C1 segment of cervical spinal cord (tissue), 14 donors: ENCODE measurements at regions not wholly inside any gene's neighbourhood (a gene's known extent, or its start where the extent isn't known, plus 50 kb on each side); places are given as distances from the start of the nearest gene placed in this dataset.

Experiments
- DNase-seq, 14 donors: peaks; one replicate each; lab custom pipeline; 2025; lab: John Stamatoyannopoulos, UW

DNA sequence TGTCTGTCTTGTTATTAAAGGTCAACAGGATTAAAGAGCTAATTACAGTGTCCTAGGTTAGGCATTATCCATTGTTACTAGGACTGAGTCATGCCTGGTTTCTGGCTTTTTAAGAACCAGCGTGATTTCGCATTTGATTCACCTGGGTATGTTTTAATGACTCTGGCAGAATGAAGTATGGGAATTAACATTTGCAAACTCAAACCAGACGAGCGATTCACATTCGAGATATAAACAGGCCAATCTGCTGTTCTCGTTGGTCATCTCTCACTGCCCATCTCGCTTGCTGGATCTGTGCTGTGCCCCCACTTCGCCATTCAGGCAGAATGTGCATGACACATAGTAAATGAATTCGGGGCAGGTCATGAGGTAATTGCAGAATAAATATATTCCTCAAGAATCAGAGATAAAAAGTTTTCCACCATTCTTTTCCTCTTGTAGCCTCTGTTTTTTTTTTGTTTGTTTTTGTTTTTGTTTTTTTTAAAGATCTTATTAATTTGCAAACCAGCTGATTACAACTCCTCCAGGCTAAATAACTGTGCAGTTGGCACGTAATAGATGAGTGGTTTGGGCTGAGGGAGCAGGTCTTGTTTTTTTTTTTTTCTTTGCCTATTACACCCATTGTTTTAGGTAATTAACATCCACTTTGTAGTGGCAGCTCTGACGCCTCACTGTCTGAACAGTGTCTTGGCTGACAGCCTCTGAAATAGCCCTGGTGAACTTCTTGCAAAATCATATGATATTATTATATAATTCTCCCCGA is 313.5 kb upstream of the MSX2 start:
- DNase-seq: no peak

- no peak for DNase-seq
Observed at GRCh38 chr5:174411479-174411819, 312.9 kb upstream of the MSX2 start.

DNA sequence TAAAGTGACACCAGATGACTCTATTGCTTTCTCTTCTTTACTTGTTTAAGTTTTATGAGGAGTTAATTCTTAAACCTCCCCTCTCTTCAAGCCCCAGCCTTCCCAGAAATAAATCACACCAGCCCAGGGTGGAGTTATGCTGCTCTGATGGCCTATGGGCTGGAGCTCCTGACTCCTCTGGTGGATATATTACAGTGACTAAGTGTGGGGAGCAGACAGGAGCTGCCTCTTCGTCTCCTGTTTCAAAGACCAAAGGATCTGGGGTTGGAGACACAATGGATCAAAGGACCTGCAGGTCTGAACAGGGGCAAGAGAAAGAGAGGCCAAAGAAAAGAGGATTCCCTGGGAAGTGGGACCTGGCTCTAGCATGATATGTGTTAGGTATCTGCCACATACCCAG is 312.0 kb upstream of the MSX2 start:
- DNase-seq: no peak

- no peak for DNase-seq
Observed at GRCh38 chr5:174412941-174413340, 311.4 kb upstream of the MSX2 start.

- DNase-seq: no peak
Observed at GRCh38 chr5:174413567-174414314, 310.6 kb upstream of the MSX2 start.

- no peak for DNase-seq
Observed at GRCh38 chr5:174414315-174414710, 310.1 kb upstream of the MSX2 start.

DNA sequence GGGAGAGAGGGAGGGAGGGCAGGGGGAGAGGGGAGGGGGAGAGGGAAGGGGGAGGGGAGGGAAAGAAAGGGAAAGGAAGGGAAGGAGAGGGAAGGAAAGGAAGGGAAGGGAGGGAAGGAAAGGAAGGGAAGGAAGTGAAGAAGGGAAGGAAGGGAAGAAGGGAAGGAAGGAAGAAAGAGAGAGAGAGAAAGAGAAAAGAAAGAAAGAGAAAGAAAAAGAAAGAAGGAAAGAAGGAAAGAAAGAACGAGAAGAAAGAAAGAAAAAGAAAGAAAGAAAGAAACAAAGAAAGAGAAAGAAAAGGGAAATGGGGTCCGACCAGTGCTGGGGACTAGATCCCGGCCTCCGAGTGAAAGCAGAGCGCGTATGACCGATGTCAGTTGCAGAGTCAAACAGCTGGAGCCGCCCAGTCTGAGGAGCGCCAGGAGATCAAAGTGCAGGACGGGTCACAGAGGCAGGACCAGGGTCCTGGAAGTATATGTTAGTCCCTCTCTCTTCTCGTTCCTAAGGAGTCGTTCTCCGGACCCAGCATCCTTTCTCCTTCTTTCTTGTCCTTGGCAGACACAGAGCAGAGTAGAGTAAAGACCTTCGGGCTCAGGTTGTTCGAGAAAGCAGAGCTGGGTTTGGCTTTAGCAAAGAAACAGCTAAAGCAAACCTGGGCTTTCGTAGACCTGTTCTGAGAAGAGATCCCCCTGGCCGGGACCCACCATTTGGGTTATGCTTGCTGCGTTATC is 305.4 kb upstream of the MSX2 start:
- peak in 1 of 14 donors; percentile 47 for DNase-seq

DNA sequence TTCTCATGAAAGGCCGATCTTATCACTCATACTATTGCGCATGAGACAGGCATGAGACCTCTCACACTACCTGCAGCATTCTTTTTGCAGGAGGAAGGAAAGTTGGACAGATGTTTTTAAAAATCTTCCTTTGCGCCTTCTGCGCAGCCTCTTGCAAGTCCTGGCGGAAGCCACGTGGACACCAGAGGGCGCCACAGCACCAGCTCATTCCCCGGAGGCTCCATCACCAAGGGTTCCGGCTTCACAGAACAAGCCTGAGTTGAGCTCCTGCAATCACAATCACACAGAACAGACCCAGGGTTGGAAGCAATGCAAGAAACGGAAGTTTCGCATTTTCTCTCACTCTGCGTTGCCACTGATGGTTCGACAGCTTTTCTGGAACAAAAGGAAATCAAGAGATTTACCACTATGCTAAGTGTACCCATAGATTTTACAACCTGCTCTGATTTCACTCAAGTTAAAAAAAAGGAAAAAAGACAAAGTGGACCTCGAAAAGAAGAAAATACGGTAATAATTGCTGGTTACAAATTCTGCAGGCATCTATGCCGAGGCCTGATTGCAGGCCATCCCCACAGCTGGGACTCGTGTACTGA is 304.7 kb upstream of the MSX2 start:
- peak; percentile 26 to 89 (median 76) for DNase-seq

- no peak for DNase-seq
Observed at GRCh38 chr5:174420651-174421407, 303.6 kb upstream of the MSX2 start.

DNA sequence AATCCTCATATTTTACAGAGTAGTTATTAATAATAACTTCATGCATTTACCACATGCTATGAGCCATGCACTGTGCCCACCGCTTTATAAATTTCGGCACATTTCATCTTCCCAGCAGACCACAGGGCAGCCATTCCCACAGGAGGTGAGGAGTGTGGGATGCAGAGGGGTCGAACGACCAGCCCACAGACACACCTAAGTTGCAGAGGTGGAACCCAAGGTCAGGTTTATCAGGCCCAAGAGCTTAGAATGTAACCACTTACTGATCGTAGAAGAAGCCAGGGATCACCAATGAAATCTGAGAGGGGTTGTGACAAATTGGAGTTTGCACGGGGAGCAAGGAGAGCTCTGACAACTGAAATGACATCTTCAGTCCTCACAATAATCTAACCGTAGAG is 303.0 kb upstream of the MSX2 start:
- no peak for DNase-seq

GRCh38 chr5:174423558-174423957 is 300.8 kb upstream of the MSX2 start:
- DNase-seq: no peak

- DNase-seq: peak in 12 of 14 donors; percentile 11 to 85 (median 56)
Observed at GRCh38 chr5:174424219-174425053, 299.9 kb upstream of the MSX2 start.

- no peak for DNase-seq
Observed at GRCh38 chr5:174425271-174425963, 299.0 kb upstream of the MSX2 start.

DNA sequence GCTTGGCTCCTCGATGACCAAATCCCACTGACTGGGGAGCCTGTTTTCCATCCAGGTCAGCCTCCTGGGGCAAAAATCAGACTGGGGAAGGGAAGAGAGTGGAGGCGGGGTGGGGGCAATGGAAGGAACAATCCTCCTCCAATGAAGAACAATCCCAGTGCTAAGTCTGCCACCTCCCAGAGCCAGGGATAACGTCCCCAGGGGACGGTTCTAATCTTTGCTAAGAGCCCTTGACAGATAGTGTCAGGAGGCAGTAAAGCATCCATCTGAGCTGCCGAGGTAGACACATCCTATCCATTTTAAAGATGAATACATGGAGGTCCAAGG is 298.5 kb upstream of the MSX2 start:
- DNase-seq: no peak

- no peak for DNase-seq
Observed at GRCh38 chr5:174426388-174426787, 298.0 kb upstream of the MSX2 start.

- no peak for DNase-seq
Observed at GRCh38 chr5:174426851-174427250, 297.5 kb upstream of the MSX2 start.

DNA sequence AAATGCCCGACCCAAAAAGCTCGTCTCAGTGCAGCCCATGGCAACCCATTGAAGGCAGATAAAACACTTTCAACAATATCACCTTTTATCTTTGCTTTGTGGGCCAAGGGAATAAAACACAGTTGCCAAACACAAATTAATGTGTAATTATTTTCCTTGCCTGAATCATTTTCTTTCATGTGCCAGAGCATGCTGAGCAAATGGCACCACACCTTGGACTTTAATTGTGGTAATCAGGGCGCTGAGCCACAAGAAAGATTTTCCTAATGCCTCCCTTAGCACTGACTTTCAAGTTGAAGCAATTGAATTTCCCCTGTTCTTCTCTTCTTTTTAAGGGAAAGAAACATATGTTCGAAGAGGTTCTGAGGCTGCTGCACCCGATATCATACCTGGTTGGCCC is 297.1 kb upstream of the MSX2 start:
- DNase-seq: no peak

GRCh38 chr5:174428895-174429294 is 295.5 kb upstream of the MSX2 start:
- no peak for DNase-seq

GRCh38 chr5:174430940-174431339 is 293.4 kb upstream of the MSX2 start:
- DNase-seq: no peak

DNA sequence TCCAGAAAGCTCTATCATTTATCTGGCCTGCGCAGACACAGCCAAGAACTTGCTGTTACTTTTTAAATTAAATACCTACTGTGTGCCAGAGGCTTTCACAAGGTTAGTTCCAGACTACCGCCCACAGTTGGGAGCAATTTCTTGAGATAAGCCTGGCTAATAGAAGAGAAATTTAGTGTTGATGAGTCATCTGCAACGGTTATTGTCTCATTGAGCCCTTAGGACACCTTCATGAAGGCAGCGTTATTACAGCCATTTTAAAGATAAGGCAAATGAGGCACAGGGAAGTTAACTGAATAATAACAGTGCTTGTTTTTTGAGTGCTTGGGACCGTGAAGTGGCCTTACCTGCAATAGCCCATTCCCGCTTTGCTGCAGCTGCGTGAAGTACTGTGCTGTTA is 292.9 kb upstream of the MSX2 start:
- no peak for DNase-seq
